DOHH2 (cell line): ENCODE measurements at regions not wholly inside any gene's neighbourhood (a gene's known extent, or its start where the extent isn't known, plus 50 kb on each side); places are given as distances from the start of the nearest gene placed in this dataset.

ENCODE experiments used
- H3F3A ChIP-seq: fragments of 200-600 bp; sonication (generic), shearing (Covaris generic); 2 replicates; pipeline ENCODE4 v1.6.0; 2016; ENCODE audit warnings: antibody characterized with exemption, mild to moderate bottlenecking; ENCODE audit not compliant: control insufficient read depth, insufficient read depth
- H3K27ac ChIP-seq: fragments of 200-600 bp; sonication (generic); 2 replicates; pipeline ENCODE4 v1.5.1; 2014; ENCODE audit warnings: low read depth, mild to moderate bottlenecking, low read length, moderate library complexity
- H3K27me3 ChIP-seq: fragments of 200-600 bp; sonication (generic); 2 replicates; pipeline ENCODE4 v1.6.1; 2014; ENCODE audit warnings: mild to moderate bottlenecking, low read length, mixed read lengths; ENCODE audit not compliant: control insufficient read depth
- H3K36me3 ChIP-seq: fragments of 200-600 bp; sonication (generic); 2 replicates; pipeline ENCODE4 v1.6.1; 2014; ENCODE audit warnings: mild to moderate bottlenecking, low read length, moderate library complexity, mixed read lengths; ENCODE audit not compliant: control insufficient read depth
- H3K4me1 ChIP-seq: fragments of 200-600 bp; sonication (generic); 2 replicates; pipeline ENCODE4 v1.6.1; 2014; ENCODE audit warnings: mild to moderate bottlenecking, low read length, mixed read lengths; ENCODE audit not compliant: control insufficient read depth
- H3K4me2 ChIP-seq: fragments of 200-600 bp; sonication (generic); 2 replicates; pipeline ENCODE4 v1.6.0; 2014; ENCODE audit warnings: mild to moderate bottlenecking, low read length, moderate library complexity
- H3K4me3 ChIP-seq: fragments of 200-600 bp; sonication (generic); 2 replicates; pipeline ENCODE4 v1.5.1; 2014; ENCODE audit warnings: mild to moderate bottlenecking, low read length, mixed read lengths
- H3K79me2 ChIP-seq: fragments of 200-600 bp; sonication (generic); 2 replicates; pipeline ENCODE4 v1.6.1; 2014; ENCODE audit warnings: mild to moderate bottlenecking, low read length, mixed read lengths; ENCODE audit not compliant: control insufficient read depth
- H3K9me2 ChIP-seq: fragments of 200-600 bp; sonication (generic); replicated peaks from 2 replicates; pipeline ENCODE4 v1.6.1; 2014; ENCODE audit warnings: mild to moderate bottlenecking, low read length, mixed read lengths; ENCODE audit not compliant: control insufficient read depth
- H3K9me3 ChIP-seq: fragments of 200-600 bp; sonication (generic); 2 replicates; pipeline ENCODE4 v1.6.1; 2014; ENCODE audit warnings: antibody characterized with exemption, low read length, mixed read lengths; ENCODE audit not compliant: control insufficient read depth, insufficient read depth
- H4K20me1 ChIP-seq: fragments of 200-600 bp; sonication (generic); 2 replicates; pipeline ENCODE4 v1.6.0; 2014; ENCODE audit warnings: low read depth, mild to moderate bottlenecking, antibody characterized with exemption, low read length, moderate library complexity; ENCODE audit not compliant: control insufficient read depth, insufficient read depth
- CTCF ChIP-seq: fragments of 200-600 bp; sonication (generic); IDR thresholded peaks from one replicate; pipeline ENCODE4 v1.5.1; 2014; ENCODE audit warnings: antibody characterized with exemption, mild to moderate bottlenecking, low read depth, low read length; ENCODE audit not compliant: poor library complexity, severe bottlenecking
- EZH2phosphoT487 ChIP-seq: fragments of 200-600 bp; sonication (generic); IDR thresholded peaks from 2 replicates; pipeline ENCODE4 v1.6.1; 2017; ENCODE audit warnings: borderline replicate concordance, mild to moderate bottlenecking, antibody characterized with exemption, low read length, moderate library complexity, mixed read lengths

GRCh38 chr7:18290865-18291264 lies 204.7 kb upstream of the HDAC9 start:
- H4K20me1 ChIP-seq: no peaks in the 10 kb centered on the region
- TF ChIP-seq CTCF (no peak), EZH2phosphoT487 (no peak)
- H3F3A ChIP-seq: no peaks in the 10 kb centered on the region
- no peak overlapping the region for H3K27ac ChIP-seq
- no peaks in the 10 kb centered on the region for H3K9me2 ChIP-seq
- no peaks in the 10 kb centered on the region for H3K4me1 ChIP-seq
- H3K9me3 ChIP-seq: no peaks in the 10 kb centered on the region
- no peak overlapping the region for H3K4me2 ChIP-seq
- H3K36me3 ChIP-seq: no peaks in the 10 kb centered on the region
- peaks cover 25% of the 10 kb centered on the region for H3K27me3 ChIP-seq
- H3K4me3 ChIP-seq: no peak overlapping the region
- H3K79me2 ChIP-seq: no peaks in the 10 kb centered on the region

DNA sequence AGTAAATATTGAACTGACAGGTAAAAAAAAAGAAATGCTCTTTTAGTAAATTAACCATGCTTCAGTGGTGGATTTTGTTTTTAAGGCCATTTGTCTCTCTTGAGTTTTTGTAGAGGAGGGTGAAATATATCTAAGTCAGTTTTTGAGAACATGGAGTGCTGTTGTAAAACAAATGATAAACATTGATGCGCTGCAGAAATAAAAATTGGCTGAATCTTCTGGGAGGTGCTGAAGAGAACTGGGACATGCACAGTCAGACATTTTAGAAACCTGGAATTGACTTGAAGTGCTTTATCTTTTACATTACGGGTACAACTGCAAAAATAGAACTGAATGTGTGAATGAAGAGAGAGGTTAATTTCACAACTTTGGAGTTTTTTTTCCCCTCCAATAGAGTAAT lies 203.0 kb upstream of the HDAC9 start:
- Histone ChIP-seq H3K36me3 (no peaks in the 10 kb centered on the region), H3K79me2 (no peaks in the 10 kb centered on the region), H3K4me2 (no peak overlapping the region), H3K4me1 (no peaks in the 10 kb centered on the region), H3K9me2 (no peaks in the 10 kb centered on the region), H3F3A (no peaks in the 10 kb centered on the region), H3K9me3 (no peaks in the 10 kb centered on the region), H3K4me3 (no peak overlapping the region), H3K27me3 (peaks cover 25% of the 10 kb centered on the region), H4K20me1 (no peaks in the 10 kb centered on the region), H3K27ac (no peak overlapping the region)
- TF ChIP-seq CTCF (no peak), EZH2phosphoT487 (no peak)

DNA sequence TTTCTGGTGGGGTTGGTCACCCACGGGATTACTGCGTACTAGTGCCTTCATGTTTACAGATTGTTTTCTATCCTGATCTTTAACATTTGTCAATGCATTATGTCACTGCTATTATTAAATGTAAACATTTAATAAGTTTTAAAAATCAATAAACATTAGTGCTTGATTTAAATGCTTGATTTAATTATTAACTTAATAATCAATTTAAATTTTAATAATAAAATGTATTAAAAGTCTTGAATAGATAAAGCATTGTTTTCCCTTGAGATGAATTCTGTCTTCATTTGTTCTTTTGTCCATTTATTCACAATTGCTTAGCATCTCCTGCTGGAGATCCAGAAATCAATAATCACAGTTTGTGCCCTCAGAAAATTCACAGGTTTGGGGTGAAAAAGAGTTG lies 201.8 kb upstream of the HDAC9 start:
- H3K27me3 ChIP-seq: peaks cover 25% of the 10 kb centered on the region
- H3K4me2 ChIP-seq: no peak overlapping the region
- H3K36me3 ChIP-seq: no peaks in the 10 kb centered on the region
- no peaks in the 10 kb centered on the region for H4K20me1 ChIP-seq
- H3K9me3 ChIP-seq: no peaks in the 10 kb centered on the region
- no peak overlapping the region for H3K4me3 ChIP-seq
- H3K79me2 ChIP-seq: no peaks in the 10 kb centered on the region
- H3K4me1 ChIP-seq: no peaks in the 10 kb centered on the region
- H3F3A ChIP-seq: no peaks in the 10 kb centered on the region
- H3K9me2 ChIP-seq: no peaks in the 10 kb centered on the region
- TF ChIP-seq EZH2phosphoT487: no peak
- TF ChIP-seq CTCF: no peak
- H3K27ac ChIP-seq: no peak overlapping the region

- no peak for TF ChIP-seq CTCF
- TF ChIP-seq EZH2phosphoT487: no peak
- Histone ChIP-seq H4K20me1 (no peaks in the 10 kb centered on the region), H3K4me3 (no peak overlapping the region), H3K4me1 (no peaks in the 10 kb centered on the region), H3K4me2 (no peak overlapping the region), H3K36me3 (no peaks in the 10 kb centered on the region), H3K79me2 (no peaks in the 10 kb centered on the region), H3K9me3 (no peaks in the 10 kb centered on the region), H3K27ac (no peak overlapping the region), H3K9me2 (no peaks in the 10 kb centered on the region), H3K27me3 (peaks cover 25% of the 10 kb centered on the region), H3F3A (no peaks in the 10 kb centered on the region)
These were observed 201.1 kb upstream of the HDAC9 start for GRCh38 chr7:18294411-18294810.
